GM19023 (cell line): ENCODE measurements at regions not wholly inside any gene's neighbourhood (a gene's known extent, or its start where the extent isn't known, plus 50 kb on each side); places are given as distances from the start of the nearest gene placed in this dataset.

Source experiments
- ATAC-seq: cut with Tn5 transposase; IDR thresholded peaks from one replicate; pipeline ENCODE4 v1.9.1; 2021; ENCODE audit warnings: mild to moderate bottlenecking, moderate library complexity; ENCODE audit not compliant: unreplicated experiment

- peak; percentile 50 for ATAC-seq
Measured at GRCh38 chr2:136207030-136207623, 89.2 kb upstream of the CXCR4 start.

GRCh38 chr2:136206613-136207012, 88.7 kb upstream of the CXCR4 start:
- peak; percentile 97 for ATAC-seq

- ATAC-seq: no peak
Measured at GRCh38 chr2:136205615-136206014, 87.7 kb upstream of the CXCR4 start.

GRCh38 chr2:136204971-136205370, 87.0 kb upstream of the CXCR4 start:
- ATAC-seq: no peak

- no peak for ATAC-seq
Measured at GRCh38 chr2:136195226-136195625, 77.3 kb upstream of the CXCR4 start.

GRCh38 chr2:136191041-136191440, 73.1 kb upstream of the CXCR4 start:
- no peak for ATAC-seq

GRCh38 chr2:136189221-136189782, 71.4 kb upstream of the CXCR4 start:
- no peak for ATAC-seq

- ATAC-seq: no peak
Measured at GRCh38 chr2:136188086-136188485, 70.1 kb upstream of the CXCR4 start.

- ATAC-seq: no peak
Measured at GRCh38 chr2:136185981-136186776, 68.2 kb upstream of the CXCR4 start.

GRCh38 chr2:136183097-136183496, 65.1 kb upstream of the CXCR4 start:
- no peak for ATAC-seq

- ATAC-seq: no peak
Measured at GRCh38 chr2:136182315-136182714, 64.4 kb upstream of the CXCR4 start.

- ATAC-seq: no peak
Measured at GRCh38 chr2:136179602-136179975, 61.6 kb upstream of the CXCR4 start.

- ATAC-seq: no peak
Measured at GRCh38 chr2:136178941-136179601, 61.1 kb upstream of the CXCR4 start.

GRCh38 chr2:136175868-136176267, 57.9 kb upstream of the CXCR4 start:
- no peak for ATAC-seq

- ATAC-seq: no peak
Measured at GRCh38 chr2:136175466-136175865, 57.5 kb upstream of the CXCR4 start.

- ATAC-seq: no peak
Measured at GRCh38 chr2:136173126-136173525, 55.2 kb upstream of the CXCR4 start.

- ATAC-seq: no peak
Measured at GRCh38 chr2:136171223-136171622, 53.3 kb upstream of the CXCR4 start.

- no peak for ATAC-seq
Measured at GRCh38 chr2:136168720-136169119, 50.8 kb upstream of the CXCR4 start.

GRCh38 chr2:136167721-136168475, 49.9 kb upstream of the CXCR4 start:
- ATAC-seq: no peak
